Fibroblast of mammary gland (primary cell): ENCODE measurements at regions not wholly inside any gene's neighbourhood (a gene's known extent, or its start where the extent isn't known, plus 50 kb on each side); places are given as distances from the start of the nearest gene placed in this dataset.
"Not testable (repeated sequence)": the region's sequence is repeated elsewhere in the genome, so short reads cannot be mapped to it uniquely, and the experiment has no call there.

ENCODE experiments used
- DNase-seq: peaks from one replicate; pipeline ENCODE4 v3.0.0-alpha.2; 2010; ENCODE audit warnings: low read depth
- H3K4me3 ChIP-seq: 2 replicates; pipeline ENCODE4 v1.5.1; 2011; ENCODE audit warnings: low read depth, mild to moderate bottlenecking, low read length, moderate library complexity; ENCODE audit not compliant: control insufficient read depth
- CTCF ChIP-seq: conservative IDR thresholded peaks from 2 replicates; pipeline ENCODE4 v1.5.1; 2011; ENCODE audit warnings: low read depth, low read length, inconsistent platforms; ENCODE audit not compliant: control insufficient read depth, insufficient read depth

- no peak for TF ChIP-seq CTCF
- DNase-seq: no peak
- H3K4me3 ChIP-seq: no peak overlapping the region
These were observed 307.1 kb downstream of the AMY1C start for GRCh38 chr1:104056786-104057185.

GRCh38 chr1:104057219-104057898, 307.7 kb downstream of the AMY1C start:
- not testable (repeated sequence) for H3K4me3 ChIP-seq, DNase-seq

GRCh38 chr1:104061637-104062036, 311.9 kb downstream of the AMY1C start:
- not testable (repeated sequence) for DNase-seq, H3K4me3 ChIP-seq

- TF ChIP-seq CTCF: no peak
- no peak for DNase-seq
- no peak overlapping the region for H3K4me3 ChIP-seq
These were observed 314.7 kb downstream of the AMY1C start for GRCh38 chr1:104064399-104064798.

GRCh38 chr1:104072915-104073371, 323.2 kb downstream of the AMY1C start:
- no peak overlapping the region for H3K4me3 ChIP-seq
- no peak for TF ChIP-seq CTCF
- DNase-seq: no peak

DNA sequence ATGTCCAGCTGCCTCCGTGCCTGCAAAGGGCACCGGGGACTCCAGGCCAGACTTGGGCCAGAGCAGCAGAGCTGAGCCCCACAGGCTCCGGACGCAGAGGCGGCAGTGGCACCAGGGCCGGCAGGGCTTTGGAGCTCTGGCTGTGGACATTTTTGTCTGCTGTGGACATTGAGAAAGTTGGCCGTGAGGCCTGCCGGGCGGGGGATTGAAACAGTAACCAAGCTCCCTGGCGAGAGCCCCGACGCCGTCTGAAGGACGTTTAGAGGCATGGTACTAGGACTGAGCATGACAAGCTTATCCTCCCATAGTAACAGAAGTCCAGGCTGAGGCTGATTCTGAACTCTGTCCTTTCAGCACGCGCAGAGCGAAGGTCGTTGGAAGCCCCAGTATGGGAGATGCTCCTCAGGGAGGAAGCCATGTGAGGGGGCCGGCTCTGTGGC, 323.8 kb downstream of the AMY1C start:
- no peak for DNase-seq
- H3K4me3 ChIP-seq: no peak overlapping the region
- TF ChIP-seq CTCF: no peak

- no peak overlapping the region for H3K4me3 ChIP-seq
- no peak for TF ChIP-seq CTCF
- no peak for DNase-seq
These were observed 332.5 kb downstream of the AMY1C start for GRCh38 chr1:104082221-104082620.

GRCh38 chr1:104084380-104084779, 334.7 kb downstream of the AMY1C start:
- no peak overlapping the region for H3K4me3 ChIP-seq
- no peak for DNase-seq
- TF ChIP-seq CTCF: no peak
